ENCODE measurements at regions not wholly inside any gene's neighbourhood (a gene's known extent, or its start where the extent isn't known, plus 50 kb on each side); places are given as distances from the start of the nearest gene placed in this dataset.

- TF ChIP-seq CTCF (IDR thresholded peaks at IDR 0.05) (no peak), EZH2 (IDR thresholded peaks at IDR 0.05; ENCODE audit: borderline replicate concordance, insufficient read depth, low read depth, low read length, poor library complexity, severe bottlenecking) (no peak)
Measured at GRCh38 chr4:25991340-25991739, 77.3 kb downstream of the SMIM20 start.
